GM19372 (cell line): ENCODE measurements at regions not wholly inside any gene's neighbourhood (a gene's known extent, or its start where the extent isn't known, plus 50 kb on each side); places are given as distances from the start of the nearest gene placed in this dataset.
"Not testable (repeated sequence)": the region's sequence is repeated elsewhere in the genome, so short reads cannot be mapped to it uniquely, and the experiment has no call there.

Experiments
- ATAC-seq: cut with Tn5 transposase; IDR thresholded peaks from one replicate; pipeline ENCODE4 v1.9.1; 2021; ENCODE audit warnings: mild to moderate bottlenecking, low read depth, moderate library complexity; ENCODE audit not compliant: unreplicated experiment

DNA sequence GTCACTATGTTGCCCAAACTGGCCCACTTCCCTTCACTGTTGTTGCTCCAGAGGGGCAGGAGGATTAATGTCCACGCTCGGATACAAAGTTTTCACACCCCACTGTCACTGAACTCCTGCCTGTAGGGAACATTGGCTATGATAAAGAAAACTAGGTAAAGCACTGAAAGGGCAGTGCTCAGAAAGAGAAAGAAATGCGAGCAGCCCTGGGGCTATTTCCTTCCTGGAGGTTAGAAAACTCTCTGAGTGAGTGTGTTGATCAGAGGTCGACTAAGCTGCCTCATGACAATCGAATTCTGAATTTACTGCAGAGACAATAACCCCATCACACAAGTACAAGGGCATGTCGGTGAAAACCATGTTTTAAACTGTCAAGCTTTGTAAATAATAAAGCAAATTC lies 227.2 kb upstream of the PITRM1 start:
- ATAC-seq: no peak

DNA sequence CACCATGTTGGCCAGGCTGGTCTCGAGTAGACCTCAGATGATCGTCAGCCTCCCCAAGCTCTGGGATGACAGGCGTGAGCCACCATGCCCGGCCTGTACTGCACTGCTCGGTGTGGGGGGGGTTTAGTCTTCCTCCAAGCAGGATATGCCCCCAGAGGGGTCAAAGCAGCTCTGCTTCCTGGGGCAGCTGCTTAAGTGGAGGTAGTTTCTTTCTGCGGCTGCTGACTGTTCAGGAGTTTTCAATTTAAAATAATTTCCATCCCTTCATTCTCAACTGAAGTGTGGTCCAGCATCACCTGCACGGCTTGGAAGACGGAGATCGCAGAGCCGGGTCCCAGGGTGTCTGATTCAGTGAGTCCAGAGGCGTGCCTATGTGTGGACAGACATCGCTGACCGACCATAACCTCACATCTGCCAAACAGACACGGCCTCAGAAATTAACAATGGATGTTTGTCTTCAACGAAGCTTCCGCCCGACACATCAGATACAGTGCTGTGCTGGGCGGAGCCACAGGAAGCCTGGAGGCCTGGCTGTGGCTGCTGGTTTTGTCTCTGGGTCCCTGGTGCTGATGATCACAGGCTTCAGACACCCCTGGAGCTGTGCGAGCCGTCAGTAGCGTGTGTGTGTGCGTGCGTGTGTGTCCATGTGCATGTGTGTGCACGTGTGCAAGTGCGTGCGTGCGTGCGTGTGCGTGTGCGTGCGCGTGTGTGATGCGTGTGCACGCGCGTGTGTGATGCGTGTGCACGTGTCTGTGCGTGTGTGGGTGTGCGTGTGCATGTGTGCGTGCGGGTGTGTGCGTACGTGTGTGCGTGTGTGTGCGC lies 226.5 kb upstream of the PITRM1 start:
- ATAC-seq: no peak

DNA sequence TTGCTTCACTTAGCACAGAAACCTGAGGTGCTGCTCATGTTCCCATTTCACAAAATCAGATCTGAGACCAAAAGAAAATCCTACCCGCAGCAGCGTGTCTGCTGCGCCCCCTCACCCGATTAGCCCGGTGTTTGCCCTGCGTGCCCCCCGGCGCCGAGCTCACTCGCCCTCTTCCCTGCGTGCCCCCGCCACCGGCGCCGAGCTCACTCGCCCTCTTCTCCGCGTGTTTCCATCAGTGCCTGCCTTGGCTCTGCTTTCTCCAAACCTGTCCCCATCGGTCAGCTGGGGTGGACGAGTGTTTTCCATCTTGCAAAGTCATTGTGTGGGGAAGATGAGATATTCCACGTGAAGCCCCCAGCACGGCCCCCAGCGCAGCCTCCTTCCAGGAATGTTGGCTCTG lies 225.3 kb upstream of the PITRM1 start:
- no peak for ATAC-seq

DNA sequence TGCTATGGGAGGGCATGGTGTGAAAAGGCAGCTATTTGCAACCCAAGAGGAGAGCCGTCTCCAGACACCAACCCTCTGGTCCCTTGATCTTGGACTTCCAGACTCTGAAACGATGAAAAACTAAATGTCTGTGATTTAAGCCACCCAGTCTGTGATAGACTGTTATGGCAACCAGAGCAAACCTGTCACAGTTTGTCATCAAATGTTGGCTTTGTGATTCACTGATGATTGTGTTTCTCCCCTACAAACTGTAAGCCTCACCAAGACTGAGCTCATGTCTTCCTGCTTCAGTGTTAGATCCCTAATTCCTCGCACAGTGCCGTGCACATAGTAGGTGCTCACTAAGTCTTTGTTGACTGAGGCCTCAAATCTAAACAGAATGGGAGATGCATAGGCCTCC lies 224.6 kb upstream of the PITRM1 start:
- ATAC-seq: no peak

DNA sequence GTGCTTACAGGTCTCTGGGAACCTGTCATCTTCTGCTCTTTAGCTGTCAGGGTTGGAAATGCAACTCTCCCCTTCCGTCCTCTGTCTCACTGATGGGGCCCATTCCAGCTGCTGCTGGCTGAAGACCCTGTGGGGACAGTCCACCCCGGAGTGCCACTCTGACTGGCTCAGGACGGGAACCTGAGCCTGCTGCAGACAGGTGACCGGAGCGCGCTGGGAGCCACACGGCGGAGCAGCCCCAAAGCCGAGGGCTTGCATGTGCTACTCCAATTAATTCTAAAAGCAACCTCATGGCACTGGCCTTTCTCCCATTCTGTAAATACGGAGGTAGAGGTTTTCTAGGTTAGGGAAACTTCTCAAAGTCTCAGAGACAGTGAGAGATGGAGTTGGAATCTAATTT lies 223.5 kb upstream of the PITRM1 start:
- ATAC-seq: no peak

DNA sequence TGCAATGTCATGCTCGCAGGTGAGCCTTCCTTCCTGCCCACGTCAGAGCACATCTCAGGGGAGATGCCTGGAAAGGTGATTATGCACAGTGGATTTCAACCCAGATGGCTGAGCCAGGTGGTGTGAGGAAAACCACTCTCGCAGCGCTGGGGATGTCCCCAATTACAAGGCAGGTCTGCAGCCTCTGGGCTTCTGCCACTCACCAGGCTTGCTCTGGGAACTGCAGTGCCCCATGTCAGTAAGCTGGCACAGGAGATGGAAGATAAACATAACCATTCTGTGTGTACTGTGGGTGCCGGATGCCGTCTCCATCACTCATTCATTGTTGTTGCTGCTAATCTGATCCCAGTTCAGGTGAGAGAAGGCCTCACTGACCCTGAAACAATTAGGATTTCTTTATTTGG lies 222.9 kb upstream of the PITRM1 start:
- no peak for ATAC-seq

DNA sequence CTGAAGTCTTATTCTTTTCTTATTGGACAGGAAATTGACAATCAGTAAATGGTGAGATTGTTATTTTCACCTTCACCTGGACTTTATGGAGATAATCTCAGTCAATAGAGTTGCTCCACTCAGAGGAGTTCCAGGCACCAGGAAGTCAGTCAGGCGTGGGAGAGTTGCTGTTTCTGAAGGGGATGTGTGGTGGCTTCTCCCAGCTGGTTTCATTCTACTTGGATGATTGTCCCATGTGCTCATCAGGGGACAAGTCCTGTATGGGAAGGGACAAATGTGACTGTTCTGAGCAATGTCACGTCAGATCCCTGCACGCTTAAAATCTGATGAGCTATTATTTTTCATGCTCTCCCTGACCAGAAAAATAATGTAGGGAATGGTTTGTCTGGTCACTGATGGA lies 222.5 kb upstream of the PITRM1 start:
- ATAC-seq: no peak

DNA sequence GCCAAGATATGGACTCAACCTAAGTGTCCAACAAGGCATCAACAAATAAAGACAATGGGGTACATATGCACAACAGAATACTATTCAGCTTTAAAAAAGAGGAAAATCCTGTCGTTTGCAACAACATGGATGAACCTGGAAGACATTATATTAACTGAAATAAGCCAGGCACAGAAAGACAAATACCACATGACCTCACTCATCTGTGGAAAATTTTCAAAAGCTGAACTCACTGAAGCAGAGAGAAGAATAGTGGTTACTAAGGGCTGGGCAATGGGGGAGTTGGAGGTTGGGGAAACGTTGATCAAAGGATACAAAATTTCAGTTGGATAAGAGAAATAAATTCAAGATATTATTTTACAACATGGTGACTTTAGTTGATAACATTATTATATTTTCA lies 221.4 kb upstream of the PITRM1 start:
- no peak for ATAC-seq

DNA sequence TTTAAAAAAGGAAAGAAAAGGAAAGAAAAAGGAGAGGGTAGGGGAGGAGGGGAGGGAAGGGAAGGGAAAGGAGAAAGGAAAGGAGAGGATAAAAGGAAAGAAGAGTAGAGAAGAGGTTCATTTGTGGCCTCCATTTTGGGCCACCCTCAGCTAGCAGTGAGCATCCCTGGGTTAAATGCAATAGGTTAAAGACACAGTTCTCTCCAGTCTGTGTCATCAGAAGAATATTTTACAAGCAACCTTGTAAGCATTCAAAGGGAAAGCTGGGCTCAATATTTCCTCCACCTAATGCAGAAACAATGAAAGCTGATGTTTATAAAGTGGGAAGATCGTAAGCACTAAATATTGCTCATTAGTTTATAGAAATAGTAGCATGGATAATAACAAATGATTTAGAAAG lies 219.1 kb upstream of the PITRM1 start:
- no peak for ATAC-seq

DNA sequence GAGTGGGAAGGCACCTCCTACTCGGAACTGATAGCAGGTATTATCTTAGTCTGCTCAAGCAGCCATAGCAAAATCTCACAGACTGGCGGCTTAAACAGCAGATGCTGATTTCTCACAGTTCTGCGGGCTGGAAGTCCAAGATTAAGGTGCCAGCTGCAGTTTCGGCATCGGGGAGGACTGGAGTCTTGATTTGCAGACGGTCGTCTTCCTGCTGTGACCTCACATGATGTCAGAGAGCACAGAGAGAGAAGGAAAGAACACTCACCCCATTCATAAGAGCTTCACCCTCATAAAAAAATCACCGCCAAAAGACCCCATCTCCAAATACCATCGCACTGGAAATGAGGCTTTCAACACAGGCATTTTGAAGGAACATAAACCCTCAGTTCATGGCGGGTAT lies 216.5 kb upstream of the PITRM1 start:
- ATAC-seq: no peak

DNA sequence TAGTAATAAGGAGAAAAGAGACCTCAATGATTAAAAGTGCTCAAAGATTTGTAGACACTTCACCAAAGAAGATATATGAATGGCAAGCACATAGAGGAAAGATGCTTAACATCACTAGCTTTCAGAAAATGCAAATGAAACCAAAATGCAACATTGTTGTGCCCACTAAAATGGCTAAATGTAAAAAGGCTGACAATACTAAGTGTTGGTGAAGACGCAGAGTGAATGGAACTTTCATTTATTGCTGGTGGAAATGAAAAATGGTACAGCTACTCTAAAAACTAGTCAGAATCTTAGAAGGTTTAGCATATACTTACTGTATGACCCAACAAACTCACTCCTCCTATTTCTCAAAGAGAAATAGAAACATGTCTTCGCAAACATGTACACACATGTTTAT lies 212.9 kb upstream of the PITRM1 start:
- ATAC-seq: no peak

DNA sequence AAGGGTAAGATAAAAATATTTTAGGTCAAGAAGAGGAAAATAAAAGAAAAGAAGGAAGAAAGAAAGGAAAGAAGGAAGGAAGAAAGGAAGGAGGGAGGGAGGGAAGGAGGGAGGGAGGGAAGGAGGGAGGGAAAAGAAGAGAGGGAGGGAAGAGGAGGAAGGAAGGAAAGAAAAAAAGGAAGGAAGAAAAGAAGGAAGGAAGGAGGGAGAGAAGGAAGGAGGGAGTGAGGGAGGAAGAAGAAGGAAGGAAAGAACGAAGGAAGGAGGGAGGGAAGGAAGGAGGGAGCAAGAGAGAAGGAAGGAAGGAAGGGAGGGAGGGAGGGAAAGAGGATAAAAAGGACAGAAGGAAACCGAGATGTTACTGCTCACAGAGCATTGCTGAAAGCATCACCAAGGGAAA lies 209.5 kb upstream of the PITRM1 start:
- no peak for ATAC-seq

DNA sequence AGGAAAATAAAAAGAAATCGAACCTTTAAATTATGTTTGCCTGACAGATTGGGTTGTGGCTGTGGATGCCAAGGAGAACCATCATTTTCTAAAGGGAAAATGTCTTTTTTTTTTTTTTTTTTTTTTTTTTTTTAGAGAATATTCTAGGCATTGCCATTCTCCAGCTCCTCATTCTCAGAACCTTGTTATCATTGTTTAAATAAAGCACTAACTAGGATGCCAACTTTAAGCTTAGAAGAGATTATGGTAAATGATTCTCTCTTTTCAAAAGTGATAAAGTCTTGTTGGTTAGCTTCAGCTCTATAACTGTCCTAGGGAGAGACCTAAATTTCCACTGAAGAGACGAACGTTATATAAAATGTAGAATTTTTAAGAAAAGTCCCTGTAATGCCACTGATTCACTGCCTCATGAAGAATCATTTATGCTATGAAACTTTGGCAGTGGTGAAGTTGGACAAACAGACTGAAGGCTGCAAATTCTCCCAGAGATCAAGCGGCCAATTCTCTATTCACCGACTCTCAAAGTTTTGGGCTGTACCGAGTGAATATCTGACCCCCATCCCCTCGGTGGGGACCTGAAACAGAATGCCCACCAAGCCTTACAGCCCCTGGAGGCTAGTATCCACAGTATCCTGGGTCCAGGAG lies 207.9 kb upstream of the PITRM1 start:
- ATAC-seq: no peak

DNA sequence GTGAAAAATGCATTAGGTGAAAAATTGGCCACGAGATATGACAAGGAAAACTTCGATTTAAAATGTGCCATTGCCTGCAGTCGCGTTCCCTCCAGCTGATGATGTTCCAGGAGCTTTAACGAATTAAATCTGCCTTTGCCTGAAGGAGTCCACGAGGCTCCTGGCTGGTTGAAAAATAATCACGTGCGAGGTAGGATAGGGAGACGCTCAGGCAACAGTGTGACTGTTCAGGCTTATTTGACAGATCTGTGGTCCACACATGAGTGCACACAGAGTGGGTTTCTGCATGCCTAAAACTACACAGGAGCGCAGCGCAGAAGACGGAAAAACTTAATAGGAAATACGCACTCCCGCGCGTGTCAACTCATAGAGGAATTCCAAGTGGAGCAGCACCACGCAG lies 204.0 kb upstream of the PITRM1 start:
- ATAC-seq: no peak

DNA sequence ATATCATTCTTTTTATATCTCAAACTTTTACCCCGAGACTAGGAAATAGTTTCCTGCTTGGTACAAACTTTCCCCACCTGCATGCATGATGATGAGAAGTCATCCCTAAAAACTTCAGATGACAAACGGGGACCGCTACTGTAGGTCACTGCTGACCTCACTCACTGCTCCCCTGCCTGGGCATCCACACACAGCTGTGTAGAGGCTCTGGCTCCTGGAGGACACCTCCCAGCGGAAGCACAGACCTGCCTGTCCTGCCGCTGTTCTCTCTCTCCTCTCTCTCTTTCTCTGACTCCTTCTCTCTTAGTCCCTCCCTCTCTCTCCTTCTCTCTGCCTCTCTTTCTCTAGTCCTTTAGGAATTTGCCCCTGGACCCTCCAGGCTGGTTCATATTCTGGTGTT lies 202.9 kb upstream of the PITRM1 start:
- ATAC-seq: no peak

DNA sequence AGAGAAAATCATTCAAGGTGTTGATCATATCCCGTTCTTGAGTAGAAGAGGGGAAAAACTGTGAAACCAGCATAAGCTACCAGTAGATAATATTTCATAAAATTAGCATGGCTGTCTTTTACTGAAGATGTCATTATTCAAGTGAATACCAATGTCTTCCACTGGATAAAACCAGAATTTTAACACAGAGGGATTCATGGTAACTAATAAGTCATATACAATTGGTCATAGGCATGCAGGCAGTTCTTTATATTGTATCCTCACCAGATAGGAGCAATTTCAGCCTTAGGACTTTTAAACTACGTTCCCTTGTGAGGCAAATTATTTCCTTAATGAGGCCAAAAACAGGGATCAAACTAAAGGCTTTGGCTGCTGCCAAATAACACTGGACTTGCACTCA lies 202.3 kb upstream of the PITRM1 start:
- no peak for ATAC-seq

DNA sequence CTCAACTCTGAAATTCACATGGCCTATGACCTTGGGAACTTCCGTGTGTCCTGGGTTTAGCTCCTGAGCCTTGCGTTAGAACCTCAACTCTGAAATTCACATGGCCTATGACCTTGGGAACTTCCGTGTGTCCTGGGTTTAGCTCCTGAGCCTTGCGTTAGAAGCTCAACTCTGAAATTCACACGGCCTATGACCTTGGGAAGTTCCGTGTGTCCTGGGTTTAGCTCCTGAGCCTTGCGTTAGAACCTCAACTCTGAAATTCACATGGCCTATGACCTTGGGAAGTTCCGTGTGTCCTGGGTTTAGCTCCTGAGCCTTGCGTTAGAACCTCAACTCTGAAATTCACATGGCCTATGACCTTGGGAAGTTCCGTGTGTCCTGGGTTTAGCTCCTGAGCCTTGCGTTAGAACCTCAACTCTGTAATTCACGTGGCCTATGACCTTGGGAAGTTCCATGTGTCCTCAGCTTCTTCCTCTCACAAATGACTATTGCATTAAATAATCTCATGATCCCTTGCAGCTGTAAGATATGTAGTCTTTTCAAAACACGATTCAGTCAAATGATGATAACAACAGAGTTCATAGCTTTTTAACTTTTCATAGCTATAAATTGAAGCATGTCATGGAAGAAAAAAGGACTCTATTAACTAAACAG lies 200.9 kb upstream of the PITRM1 start:
- not testable (repeated sequence) for ATAC-seq

DNA sequence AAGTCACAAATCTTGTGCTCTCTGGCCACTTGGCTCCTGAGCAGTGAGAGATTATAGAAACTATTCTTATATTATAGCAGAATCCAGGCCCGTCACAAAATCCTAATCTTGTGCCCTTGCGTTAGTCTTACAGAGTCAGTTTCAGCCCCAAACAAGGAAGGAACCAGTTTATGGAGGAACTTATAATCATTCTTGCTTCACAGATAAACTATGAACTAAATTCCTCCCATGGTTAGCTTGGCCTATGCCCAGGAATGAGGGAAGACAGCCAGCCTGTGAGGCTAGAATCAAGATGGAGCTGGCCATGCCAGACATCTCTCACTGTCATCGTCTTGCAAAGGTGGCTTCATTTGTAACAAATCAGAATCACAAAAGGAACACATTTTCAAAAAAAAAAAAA lies 199.7 kb upstream of the PITRM1 start:
- no peak for ATAC-seq

DNA sequence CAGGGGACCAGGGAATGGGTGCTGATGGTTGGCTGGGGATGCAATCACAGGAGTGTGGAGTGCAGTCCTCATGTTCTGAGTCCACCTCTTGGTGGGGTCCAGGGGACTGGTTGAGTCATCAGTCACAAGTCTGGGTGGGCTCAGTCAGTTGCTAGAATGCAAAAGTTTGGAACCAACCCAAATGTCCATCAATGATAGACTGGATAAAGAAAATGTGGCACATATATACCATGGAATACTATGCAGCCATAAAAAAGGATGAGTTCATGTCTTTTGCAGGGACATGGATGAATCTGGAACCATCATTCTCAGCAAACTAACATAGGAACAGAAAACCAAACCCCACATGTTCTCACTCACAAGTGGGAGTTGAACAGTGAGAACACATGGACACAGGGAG lies 199.0 kb upstream of the PITRM1 start:
- not testable (repeated sequence) for ATAC-seq

DNA sequence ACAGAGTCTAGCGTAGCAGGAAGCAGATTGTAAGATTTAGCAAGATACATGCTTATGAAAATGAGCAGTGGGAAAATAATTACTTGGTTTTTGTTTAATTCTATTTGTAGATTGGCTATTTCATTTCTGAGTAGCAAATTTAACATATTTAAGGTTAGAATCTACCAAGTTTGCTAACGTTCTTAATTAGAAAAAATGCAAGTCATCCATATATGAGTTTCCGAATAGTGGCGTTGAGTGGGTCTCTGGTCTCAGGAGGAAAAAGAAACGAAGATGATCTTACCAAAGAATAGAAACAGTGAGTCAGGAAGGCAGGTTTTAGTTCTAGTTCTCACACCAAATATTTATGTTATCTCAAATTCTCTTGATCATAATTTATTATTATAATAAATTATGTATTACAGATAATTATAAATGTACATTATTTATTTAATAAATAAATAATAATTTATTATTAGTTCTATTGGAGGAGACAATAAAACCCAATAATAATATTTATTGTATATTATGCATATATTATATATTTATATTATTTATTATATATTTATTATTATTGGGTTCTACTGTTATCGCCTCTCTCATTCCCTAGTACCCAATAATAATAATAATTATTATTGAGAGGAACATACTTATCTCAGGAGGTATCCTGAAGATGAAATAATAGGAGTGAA lies 194.3 kb upstream of the PITRM1 start:
- no peak for ATAC-seq

DNA sequence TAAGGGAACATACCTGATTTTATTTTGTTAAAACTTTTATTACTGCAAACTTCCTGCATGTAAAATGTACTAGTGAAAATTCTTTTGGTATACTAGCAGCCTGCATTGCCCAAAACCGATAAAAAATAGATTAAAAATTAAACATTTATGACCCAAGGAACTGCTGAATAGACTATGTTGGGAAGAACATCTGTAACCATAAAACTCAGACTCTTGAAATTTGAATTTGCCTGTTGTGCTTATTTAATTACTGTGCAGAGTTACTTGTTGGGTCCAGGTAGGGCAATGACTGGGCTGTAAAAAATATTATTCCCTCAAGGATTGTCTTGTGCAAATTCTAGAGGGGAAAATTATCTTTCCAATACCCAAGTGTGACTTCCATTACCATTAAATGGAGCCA lies 193.5 kb upstream of the PITRM1 start:
- no peak for ATAC-seq
